Left renal cortex interstitium (tissue), 4 donors: ENCODE measurements at regions not wholly inside any gene's neighbourhood (a gene's known extent, or its start where the extent isn't known, plus 50 kb on each side); places are given as distances from the start of the nearest gene placed in this dataset.
A peak's percentile ranks its signal among the peaks of the same experiment; 100 is the strongest.
"Not testable (repeated sequence)": the region's sequence is repeated elsewhere in the genome, so short reads cannot be mapped to it uniquely, and the experiment has no call there.

Experiments
- DNase-seq, 4 donors: peaks; one replicate each; pipeline ENCODE4 v3.0.0-alpha.2; 2013; ENCODE audit warnings: low read depth in 4 of 4, low spot score in 2 of 4, missing footprints in 1 of 4

DNA sequence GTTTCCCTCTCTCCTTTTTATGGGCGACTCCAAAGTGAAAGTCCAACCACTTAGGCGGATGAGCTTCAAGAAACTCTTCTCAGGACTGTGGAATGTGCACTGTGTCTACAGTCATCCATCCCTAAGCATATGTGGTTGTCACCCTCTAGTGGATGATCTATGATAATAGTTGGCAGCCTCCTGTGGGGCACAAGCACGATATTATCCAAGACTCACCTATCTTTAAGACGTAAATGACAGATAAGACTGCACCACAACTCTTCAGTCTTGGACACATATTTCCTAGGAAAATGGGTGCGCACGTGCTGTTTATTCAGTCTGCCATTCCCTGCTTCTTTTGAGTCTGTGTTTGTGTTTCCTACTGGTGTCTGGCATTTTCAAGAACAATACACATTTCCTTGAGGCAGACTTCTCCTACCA lies 145.5 kb upstream of the CTAGE1 start:
- DNase-seq: peak in 1 of 4 donors; percentile 60

DNA sequence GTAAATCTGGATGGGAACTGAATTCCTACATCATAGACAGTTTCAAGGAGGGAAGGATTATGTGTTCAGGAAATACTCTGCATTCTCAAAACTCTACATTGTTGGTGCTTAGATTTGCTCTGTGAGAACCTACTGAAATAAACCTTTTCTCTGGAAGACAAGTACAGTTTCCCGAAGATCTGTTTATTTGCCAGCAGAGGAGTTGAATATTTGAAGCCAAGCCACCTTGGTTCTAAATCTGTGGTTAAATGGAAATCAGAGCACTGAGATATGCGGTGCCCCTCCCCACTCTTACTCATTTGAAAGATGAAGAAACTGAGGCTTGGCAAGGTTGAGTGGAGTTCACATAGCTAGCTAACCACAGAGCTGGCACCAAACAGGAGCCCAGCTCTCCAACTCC lies 146.3 kb upstream of the CTAGE1 start:
- DNase-seq: no peak

DNA sequence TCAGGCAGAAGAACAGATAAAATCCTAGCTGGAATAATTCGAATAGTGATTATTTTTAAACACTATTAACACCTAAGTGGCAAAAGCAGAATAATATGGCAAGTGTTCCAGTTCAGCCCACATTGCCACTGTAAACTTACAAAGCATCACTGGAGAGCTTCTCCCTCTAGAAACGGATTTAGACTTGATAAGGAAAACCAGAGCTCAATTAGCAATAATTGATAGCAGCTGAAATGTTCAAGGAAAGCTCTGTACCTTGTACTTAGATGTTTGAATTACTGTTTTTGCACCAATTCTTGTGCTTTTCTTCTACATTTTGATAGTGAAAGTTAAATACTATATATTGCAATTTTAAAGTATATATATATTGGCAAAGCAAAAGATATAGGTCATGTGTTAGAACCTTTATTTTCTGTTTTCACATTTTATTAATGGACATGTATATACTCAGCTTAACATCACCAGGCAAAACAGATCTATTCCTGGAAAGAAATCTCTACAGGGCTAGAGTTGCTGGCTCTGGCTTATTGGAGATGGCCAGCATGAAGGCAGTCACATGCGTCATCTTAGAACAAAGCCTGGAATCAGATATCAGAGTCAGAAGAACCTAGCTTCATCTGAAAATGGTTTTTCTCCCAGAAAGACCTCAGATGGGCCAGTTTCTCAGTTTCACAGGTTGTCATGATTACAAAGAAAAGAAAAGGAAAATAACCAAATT lies 149.1 kb upstream of the CTAGE1 start:
- no peak for DNase-seq

DNA sequence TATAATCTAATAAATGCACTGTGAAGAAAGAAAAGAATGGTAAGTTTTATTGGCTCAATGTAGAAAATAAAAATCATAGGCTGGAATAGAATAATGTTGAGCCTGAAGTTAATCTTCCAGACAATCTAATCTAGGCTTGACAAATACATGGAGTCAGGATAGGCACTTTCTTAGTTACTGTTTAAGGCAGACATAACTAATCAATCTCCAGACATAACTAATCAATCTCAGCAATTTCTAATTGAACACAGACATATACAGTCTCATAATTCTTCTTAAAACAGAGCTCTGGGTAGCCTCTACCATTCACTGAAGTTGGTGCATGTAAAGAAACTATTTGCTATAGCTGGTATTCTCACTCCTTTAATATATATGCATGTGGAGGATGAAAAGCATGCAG lies 150.1 kb upstream of the CTAGE1 start:
- DNase-seq: no peak

DNA sequence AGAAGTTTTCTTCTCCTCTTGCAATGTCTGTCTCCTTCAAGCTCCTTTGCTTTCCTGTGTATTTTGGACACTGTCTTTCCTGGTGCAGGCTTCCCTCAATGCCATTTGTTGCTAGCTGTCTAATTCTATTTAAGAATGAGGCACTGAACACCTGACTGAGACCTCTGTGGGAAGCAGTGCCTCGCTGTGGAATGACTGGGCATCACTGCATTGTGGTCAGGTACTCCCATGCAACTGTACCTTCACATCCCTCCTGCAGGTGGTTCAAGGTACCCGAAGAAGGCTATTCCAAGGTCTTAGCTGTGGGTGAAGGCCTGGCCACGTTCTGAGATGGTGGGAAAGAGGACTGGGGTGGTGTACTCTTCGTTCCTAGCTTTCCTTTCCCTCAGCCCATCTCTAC lies 152.8 kb upstream of the CTAGE1 start:
- DNase-seq: no peak

DNA sequence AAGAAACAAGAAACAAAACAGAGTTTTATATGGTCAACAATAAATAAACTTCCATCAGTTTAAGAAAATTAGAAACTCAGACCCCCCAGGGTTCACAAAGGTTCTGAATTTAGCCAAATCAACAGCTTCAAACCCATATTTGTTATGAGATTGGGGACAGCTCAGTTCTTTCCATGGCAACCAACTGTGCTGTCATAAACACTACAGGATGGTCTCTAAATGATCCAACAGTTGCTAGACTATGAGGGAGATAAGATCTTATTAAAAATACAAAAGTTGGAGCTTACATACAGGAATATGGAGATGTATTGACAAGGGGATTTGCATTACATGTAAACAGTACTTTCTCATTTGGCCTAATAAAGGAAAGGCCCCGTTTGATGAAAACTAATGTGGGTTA lies 154.6 kb upstream of the CTAGE1 start:
- DNase-seq: no peak

DNA sequence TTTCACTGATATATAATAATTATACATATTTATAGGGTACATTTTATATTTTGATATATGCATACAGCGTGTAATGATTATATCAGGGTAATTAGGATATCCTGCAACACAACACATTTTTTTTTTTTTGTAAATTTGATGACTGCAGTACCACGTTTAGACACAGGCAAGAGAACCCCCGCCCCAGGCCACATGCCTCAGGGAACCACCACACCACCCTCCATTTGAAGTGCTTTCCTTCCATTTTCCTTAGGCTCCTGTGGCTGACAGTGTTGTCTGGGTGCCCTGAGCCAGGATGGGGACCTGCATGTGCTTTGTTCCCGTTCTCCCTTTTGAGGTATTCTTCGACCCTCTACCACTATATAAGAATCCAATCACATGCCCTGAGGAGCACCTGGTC lies 161.6 kb upstream of the CTAGE1 start:
- no peak for DNase-seq

DNA sequence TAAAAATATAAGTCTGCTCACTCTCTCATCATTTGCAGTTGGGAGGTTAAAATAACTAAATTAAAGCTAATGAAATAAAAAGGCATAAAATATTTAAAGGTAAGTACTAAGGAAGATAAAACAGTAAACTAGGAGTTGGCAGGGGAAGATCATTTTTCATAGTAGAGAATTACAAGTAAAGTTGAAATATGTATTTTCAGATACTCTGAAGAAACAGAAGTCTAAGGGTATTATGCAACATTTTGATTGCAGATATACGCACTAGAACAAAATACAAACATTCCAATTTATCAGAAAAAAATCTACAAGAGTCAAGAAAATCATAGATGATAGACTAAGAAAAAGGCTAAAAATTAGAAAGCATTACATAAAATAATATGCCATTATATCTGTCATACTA lies 167.6 kb upstream of the CTAGE1 start:
- no peak for DNase-seq

DNA sequence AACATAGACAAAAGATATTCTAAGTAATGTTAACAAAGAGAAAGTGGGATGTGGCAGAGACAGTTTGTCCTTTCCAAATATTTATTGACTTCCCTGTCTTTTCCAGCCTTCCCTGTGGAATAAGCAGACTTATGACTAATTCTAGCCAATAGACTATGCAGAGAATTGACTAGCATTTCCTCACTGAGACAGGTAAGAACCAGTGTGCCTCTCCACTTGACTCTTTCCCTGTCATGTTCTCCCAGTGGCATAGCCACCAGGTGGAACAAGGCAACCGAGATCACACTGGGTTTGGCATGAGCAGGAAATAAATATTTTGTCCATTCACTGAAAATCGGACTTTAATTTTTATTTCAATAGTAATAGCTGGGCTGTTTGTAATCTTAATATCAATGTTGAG lies 168.1 kb upstream of the CTAGE1 start:
- DNase-seq: no peak

DNA sequence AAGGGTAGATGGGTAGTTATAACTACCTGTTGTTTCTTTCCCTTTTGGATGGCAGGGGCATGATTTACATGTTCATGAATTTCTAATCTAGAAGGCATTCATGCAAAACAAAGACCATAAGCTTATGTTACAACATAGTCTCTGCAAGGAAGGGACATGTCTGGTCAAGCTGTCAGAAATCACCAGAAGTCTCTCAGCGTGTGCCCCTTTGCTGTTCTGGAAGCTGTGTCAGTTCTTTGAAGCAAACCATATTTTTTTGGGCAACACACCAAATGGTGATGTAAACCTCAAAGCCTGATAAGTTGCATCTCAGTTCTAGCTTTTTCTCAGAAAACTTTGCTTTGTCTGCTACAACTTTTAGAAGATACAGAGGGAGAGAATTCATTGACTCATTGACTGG lies 173.5 kb upstream of the CTAGE1 start:
- no peak for DNase-seq

DNA sequence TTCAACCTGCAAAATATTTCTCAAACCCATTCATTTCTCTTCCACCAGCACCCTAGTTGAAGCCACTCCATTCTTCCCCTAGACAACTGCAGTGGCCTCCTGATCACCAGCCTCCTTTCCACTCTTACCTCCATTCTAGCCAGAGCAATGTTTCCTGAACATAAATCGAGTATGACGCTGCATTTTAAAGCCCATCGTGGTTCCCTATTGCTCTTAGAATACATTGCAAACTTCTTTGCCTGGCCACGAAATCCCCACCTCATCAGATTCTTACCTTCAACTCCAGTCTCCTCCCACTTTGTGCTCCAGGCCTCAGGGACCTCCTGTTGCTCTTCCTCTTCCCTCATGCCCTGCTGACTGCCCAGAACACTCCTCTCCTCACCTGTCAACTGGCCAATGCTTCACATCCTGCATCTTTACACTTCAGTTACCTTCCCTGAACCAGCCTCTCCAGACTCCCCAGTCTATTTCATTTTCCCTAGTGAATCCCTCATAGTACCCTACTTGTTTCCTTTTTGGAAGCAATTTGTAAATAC lies 176.5 kb upstream of the CTAGE1 start:
- no peak for DNase-seq

DNA sequence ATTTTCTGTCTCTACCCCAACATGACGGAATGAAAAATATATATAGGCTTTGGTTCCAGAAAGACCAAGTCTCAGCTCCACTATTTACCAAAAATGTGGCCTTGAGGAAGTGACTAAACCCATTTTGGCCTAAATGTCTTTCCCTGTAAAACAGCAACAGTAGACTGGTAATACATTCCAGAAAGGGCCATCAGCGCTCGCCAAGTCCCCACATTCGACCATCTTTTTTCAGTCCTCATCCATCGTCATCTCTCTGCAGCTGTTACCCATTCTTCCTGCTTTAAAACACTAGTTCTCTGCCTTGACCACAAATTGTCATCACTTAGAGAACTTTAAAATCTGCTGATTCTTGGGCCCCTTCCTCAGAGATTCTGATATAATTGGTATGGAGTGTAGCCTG lies 183.8 kb upstream of the CTAGE1 start:
- DNase-seq: no peak

DNA sequence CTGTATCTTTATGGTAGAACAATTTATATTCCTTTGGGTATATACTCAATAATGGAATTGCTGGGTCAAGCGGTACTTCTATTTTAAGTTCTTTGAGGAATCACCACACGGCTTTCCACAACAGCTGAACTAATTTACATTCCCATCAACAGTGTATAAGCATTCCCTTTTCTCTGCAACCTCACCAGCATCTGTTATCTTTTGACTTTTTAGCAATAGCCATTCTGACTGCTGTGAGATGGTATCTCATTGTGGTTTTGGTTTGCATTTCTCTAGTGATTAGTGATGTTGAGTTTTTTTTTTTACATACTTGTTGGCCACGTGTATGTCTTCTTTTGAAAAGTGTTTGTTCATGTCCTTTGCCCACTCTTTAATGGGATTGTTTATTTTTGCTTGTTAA lies 184.7 kb upstream of the CTAGE1 start:
- DNase-seq: not testable (repeated sequence)

DNA sequence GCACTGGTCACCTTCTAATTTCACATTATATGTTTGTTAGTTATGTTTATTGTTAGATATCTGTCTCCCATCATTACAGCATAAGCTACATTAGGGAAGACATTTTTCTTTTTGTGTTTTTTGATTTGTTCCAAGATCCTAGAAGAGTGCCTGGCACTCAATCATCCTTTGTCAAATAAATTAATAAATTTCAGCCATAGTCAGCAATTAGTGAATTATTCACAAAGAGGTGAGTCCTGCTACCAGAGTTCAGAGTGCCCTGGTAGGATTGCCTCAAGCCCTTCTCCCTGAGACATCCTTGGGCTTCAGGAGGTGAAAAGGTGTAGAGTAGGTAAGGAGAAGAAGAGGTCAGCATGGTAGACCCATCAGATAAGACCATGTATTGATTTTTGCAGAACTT lies 186.2 kb upstream of the CTAGE1 start:
- DNase-seq: no peak

DNA sequence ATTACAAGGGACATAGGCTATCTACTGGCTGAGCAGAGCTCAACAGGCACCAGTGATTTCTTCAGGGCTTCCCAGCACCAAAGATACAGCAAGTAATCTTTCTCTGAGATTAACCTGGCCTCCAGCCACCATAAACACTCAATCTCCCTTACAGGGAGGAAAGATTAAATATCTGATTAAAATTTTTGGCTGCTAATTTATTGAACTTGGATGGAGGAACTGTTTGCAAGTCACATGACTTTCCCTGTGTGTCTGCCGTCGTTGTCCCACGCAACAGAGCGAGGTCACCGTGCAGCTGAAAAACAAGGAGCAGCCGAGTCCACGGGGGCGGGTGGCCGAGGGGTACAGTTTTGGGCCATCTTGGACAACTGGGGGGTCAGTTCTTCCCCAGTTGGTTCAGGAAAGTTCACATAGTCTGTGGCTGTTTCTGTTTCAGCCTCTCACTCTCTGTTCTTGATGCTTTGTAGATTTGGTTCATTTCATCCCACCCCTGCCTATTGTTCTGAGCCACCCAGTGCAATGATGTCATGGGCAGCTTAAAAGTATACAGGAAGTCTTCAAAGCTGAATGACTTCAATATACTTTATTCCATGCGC lies 186.8 kb upstream of the CTAGE1 start:
- DNase-seq: peak in 2 of 4 donors; percentile 31 to 48

DNA sequence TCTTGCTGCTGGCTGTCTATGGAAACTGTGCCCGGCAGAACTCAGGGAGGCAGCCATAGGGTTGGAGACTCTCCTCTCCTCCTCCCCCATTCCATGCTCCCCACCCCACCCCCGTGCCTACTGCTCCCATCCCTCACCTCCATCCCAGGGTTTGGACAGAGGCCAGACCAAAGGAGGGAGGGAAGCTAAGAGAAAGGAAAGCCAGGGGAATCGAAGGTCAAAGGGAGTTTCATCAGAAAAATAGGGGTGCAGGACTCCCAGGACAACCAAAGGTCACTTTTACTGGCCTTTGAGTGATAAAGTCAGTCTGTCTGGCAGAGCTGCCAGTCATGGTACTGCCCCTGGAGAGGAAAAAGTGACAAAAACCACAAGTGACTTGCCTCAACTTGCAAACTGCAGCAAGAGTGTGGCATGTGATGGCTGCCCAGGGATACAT lies 187.3 kb upstream of the CTAGE1 start:
- DNase-seq: no peak

DNA sequence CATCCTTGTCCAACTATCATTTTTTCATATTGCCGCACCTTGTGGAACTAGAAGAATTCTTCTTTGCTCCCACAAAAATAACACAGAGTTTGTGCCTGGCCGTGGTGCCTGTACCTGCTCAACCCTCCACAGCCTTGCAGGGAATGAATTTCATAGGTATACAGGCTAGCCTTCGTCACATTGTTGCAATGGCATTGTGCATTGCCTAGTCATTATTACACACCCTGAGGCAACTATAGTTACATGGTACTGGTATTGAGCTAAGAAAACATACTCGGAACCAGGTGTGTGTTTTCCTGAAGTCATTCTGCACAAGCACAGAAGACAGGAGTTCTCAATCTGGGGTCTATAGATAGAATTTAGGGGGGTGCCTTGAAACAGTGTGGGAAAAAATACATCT lies 188.0 kb upstream of the CTAGE1 start:
- DNase-seq: no peak

DNA sequence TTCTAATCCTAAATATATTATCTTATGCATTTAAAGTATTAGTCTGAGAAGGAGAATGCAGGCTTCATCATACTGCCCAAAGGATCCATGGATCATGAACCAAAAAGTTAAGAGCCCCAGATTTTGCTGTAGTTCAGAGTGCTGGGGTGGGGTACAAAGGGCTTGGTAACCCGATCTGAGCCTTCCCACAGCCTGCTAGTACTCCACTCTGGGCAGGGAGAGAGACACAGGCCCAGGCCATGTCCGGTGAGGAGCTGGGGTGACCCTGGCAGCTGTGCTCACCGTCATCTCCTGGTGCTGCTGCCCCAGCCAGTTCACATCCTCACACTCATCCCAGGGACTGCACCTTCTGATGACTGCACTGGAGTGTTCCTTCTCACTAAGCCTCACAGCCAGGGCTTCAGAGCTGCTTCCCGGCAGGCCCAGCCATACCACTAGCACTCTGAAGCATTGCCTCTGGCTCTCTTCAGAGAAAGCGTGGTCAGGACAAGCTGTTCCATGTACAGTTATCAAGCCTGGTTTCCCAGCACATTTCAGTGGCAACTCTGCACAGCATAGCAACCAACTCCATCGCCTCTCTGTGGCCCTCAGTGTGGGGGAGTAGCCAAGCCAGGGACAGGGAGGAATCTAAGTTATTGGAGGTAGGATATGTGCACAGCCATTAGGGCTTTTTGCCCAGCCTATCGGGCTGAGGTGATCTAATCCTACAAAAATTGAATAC lies 189.0 kb upstream of the CTAGE1 start:
- no peak for DNase-seq

DNA sequence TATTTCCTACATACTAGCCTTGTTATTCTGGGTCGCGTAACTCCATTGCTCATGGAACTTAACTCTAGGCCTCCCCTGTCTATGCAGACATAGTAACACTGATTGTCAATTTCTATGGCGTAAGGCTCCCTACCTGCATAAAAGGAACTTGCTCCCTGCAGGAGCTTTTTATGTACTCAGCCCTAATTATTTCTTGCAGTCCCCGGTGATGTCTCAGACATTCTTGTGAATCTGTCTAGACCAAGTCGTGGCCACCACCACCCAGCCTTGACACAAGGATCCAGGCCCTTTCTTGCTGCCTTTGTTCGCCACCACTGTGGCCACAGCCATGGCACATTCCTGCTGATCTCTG lies 189.5 kb upstream of the CTAGE1 start:
- no peak for DNase-seq

DNA sequence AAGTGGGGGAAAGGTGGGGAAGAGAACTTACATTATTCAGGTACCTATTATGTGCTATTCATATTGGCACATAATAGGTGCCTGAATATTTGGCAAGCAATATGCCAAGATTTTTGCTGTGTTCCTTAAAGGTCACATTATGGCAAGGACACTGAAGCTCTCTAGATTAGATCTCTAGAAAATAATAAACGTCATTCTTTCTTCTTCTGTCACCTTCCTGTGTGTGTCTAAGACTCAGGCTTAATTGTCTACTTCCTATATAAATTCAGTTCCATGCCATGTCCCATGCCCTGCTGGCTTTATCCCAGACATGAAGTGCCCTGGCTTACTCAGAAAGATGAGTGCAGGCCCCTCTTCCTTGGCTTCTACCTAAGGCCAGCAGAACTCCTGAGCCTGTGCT lies 191.1 kb upstream of the CTAGE1 start:
- DNase-seq: no peak

DNA sequence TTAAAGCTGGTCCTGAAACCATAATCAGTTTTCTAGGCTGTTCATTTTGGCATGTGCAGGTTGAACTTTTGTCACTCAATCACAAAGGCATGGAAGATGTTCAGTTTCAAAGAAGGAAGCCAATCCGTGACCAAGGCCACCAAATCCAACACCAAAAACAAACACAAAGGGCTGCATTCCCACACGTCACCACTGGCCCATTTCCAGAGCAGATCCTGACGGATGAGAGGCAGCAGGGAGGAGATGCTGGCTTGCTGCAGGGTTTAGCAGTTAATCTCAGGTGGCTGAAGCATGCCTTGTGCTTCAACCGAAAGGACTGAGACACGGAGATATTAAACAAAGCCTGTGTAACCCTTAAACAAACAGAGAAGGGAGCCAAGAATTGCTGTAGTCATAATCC lies 191.9 kb upstream of the CTAGE1 start:
- DNase-seq: no peak
